HG03442 (cell line): ENCODE measurements at regions not wholly inside any gene's neighbourhood (a gene's known extent, or its start where the extent isn't known, plus 50 kb on each side); places are given as distances from the start of the nearest gene placed in this dataset.
"Not testable (repeated sequence)": the region's sequence is repeated elsewhere in the genome, so short reads cannot be mapped to it uniquely, and the experiment has no call there.

Experiments used
- ATAC-seq: cut with Tn5 transposase; IDR thresholded peaks from one replicate; pipeline ENCODE4 v1.9.1; 2021; ENCODE audit warnings: mild to moderate bottlenecking, moderate library complexity; ENCODE audit not compliant: unreplicated experiment

DNA sequence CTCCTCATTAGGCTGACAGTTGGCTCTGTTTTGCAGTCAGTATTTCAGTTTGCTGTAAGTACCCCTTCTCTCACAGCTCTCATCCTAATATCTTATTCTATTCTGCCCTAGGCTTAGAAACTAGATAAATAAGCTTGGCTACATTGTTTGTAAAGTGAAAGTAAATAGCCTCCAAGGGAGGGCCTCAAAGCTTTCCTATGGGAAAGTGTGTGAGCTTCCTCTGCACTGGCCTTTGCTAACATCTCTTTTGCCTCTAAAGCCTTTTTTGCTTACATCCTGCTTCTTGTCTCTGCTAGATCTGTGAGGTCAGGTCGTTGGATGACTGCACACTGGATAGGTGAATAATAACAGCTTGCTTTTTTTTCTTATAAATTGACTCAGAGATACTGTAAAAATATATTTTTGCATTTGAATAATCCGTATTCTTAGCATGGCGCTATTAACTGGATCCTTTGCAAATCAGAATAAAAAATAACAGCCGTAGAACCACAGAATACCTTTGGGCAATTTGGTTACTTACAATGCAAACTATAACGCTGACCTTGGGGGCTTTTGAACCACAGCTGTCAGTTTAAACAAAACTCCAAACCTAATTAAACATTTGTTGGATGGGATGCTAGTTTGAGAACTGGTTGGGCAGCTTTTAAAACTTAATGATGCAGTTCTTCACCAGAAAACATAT lies 55.1 kb downstream of the TTC6 start:
- ATAC-seq, result no peak

DNA sequence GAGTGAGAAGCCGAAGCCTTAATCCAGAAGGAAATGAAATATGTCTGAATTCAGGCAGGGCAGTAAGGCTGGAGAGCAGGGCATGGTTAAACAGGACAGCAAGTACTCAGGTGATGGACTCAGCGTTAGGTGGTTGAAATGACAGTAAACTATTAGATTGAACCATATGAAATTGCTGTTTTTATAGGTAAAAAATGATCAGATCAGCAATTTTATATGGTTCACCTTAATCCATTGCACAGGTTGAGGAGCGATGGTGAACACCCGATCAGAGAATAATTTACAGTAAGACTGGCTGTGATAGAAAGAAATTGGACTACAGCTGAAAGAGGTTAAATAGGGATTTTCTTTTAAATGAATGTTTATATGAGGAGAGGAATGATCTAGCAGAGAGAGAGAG lies 56.6 kb downstream of the TTC6 start:
- ATAC-seq, result no peak

DNA sequence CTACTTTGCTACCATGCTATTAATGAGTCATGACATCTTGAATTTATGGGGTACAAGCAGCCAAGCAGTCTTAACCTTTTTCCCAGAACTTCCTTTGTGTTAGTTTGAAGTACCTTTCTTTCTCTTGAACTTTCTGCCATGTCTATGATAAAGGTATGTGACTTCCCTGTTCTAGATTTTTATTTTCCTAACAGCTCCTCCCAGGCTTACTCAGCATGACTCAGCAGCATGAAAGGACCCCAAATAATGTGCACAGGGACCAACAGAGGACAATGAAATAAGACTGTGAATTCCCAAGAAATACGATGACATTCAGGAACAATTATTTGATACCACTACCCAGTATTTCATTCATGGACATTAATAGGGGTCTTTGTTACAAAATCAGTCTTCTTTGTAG lies 60.0 kb downstream of the TTC6 start:
- no peak for ATAC-seq

DNA sequence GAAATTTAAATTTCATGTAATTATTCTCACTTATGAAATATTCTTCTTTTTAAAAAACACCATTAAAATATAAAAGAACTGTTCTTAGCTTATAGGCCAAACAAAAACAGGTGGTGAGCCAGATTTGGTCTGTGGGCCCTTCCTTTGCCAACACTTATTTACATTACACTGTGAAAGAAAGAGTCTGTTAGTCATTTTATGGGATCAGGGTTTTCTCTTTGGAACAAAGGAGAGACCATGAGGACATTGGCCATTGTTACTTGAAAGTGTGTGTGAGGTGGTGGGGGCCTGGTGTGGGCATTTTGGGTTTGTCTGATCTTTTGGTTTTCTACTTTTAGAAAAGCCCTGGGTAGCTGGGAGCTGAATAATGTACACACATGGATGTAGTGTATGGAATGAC lies 62.7 kb downstream of the TTC6 start:
- no peak for ATAC-seq

GRCh38 chr14:37663498-37663897 lies 68.1 kb downstream of the TTC6 start:
- ATAC-seq, result no peak

DNA sequence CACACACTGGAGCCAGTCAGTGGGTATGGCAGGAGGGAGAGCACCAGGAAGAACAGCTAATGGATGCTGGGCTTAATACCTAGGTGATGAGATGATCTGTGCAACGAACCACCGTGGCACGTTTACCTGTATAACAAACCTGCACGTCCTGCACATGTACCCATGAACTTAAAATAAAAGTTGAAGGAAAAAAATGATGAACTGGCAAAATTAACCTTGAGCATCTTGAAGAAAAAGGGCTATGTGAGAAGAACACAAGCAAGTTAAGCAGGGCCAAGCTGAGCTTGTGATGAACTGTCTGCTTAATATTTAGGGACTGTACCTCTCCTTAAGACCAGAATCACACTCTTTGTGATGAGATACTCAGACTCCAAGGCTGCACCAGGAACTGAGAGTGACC lies 70.0 kb downstream of the TTC6 start:
- no peak for ATAC-seq

DNA sequence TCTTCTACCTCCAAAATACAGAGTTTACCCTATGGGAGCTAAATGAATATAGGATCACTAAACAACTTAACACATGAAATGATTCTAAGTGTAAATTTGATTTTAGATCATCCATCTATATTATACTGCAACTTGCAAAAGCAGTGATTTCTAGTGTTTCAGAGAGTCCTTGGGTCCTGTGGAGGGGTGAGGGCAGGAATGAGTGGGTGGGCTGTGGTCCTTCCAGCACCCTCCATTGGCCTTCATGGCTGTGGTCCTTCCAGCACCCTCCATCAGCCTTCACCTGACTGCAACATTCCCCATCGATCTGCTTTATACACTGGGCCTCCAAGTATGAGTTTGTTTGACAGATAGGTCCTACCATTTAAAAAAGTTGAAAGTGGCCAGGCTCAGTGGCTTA lies 70.5 kb downstream of the TTC6 start:
- ATAC-seq, result no peak

DNA sequence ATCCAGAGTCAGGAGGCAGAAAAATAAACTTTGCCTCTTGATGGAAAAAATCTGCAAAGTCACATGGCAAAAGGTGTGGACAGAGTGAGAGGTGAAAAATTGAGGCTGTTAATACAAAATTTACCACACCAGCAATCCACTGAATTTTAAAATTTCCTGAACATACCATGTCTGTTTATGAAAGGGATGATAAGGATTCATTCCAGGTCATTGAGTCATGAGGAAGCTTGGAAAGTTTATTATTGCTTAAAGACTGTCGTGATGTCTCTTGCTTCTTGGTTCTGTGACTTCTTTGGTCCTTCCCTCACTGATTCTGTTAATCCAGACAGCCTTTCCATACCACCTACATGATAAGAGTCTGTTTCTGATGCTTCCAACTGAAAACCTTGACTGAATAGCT lies 73.2 kb downstream of the TTC6 start:
- no peak for ATAC-seq

GRCh38 chr14:37669242-37669641 lies 73.8 kb downstream of the TTC6 start:
- ATAC-seq, result no peak

- ATAC-seq, result no peak
Measured at GRCh38 chr14:37673439-37673838, 78.0 kb downstream of the TTC6 start.

GRCh38 chr14:37678916-37679315 lies 83.5 kb downstream of the TTC6 start:
- ATAC-seq, result no peak

DNA sequence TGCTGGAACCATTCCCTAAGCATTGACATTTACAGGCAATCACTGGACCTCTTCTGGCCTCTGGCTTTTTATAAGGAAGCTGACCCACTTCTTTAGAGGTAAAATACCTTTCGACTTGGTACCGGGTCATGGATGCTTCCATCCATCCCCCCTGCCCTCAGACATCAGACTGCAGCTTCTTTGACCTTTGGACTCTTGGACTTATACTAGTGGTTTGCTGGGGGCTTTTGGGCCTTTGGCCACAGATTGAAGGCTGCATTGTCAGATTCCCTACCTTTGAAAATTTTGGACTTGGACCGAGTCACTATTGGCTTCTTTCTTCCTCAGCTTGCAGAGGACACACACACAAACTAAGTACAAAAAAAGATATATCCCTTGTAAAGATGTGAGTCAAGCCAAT lies 86.1 kb downstream of the TTC6 start:
- no peak for ATAC-seq

DNA sequence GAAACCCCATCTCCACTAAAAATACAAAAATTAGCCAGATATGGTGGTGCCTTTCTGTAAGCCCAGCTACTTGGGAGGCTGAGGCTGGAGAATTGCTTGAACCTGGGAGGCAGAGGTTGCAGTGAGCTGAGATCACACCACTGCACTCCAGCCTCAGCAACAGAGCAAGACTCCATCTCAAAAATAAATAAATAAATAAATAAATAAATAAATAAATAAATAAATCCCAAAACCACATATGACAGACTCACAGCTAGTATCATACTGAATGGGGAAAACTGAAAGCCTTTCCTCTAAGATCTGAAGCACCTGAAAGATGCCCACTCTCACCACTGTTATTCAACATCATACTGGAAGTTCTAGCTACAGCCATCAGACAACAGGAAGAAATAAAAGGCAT lies 97.3 kb downstream of the TTC6 start:
- not testable (repeated sequence) for ATAC-seq

GRCh38 chr14:37693420-37693819 lies 98.0 kb downstream of the TTC6 start:
- not testable (repeated sequence) for ATAC-seq

DNA sequence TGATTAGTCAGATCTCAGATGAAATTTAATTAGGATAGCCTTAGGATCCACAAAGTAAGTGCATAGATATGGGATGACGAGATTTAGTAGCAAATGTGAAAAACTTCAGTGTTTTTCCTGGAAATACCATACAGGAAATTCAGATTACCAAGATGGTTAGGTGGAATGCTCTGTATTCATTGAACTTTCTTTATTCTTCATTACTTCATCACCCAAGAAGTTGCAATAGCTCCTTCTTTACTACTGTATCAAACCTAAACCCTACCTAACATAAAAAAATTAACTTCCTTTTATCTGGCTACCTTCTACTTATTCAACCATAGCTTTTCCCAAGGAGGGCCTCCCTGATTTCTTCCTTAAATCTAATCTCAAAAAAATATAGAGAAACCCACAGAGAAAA lies 100.4 kb downstream of the TTC6 start:
- ATAC-seq, result no peak

GRCh38 chr14:37697489-37698121 lies 102.2 kb downstream of the TTC6 start:
- no peak for ATAC-seq

DNA sequence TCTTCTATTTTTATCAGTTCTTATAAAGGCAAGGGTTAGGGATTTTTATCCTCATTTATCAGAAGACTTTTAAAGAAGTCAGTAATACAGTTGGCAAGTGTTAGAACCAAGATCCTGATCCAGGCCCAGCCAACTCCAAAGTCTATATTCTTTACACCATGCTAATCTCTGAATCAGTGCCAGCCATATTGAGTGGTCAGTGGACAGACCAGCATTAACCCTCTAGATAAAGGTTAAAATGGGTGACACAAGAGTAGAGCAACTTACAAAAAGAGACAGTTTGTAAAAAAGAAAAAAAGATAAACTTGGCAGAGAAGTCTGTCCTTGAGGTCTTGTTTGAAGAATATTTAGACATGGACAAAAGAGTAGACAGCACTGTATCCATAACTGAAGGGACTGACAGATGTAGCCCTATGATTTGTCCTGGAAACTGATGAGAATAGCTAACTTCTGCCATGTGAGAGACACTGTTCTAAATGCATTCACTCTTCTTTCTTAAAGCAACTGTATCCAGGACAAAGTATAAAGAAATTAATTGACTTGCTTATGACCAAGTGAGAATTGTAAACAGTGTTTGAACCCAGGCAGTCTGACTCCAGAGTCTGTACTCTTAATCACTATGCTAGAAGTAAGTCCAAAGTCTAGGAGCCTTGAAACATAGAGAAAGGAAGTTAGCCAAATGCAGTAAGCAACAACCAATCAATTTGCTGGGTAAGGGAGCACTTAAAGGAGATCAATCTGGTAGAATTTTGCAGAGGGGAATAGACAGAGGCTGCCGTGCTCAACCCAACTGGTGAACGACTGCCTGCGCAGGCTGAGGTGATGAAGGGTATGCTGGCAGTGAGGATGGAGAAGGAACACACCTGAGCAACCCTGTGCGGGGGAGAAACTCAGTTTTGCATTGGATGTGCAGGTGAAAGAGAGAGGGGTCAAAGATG lies 103.7 kb downstream of the TTC6 start:
- no peak for ATAC-seq

DNA sequence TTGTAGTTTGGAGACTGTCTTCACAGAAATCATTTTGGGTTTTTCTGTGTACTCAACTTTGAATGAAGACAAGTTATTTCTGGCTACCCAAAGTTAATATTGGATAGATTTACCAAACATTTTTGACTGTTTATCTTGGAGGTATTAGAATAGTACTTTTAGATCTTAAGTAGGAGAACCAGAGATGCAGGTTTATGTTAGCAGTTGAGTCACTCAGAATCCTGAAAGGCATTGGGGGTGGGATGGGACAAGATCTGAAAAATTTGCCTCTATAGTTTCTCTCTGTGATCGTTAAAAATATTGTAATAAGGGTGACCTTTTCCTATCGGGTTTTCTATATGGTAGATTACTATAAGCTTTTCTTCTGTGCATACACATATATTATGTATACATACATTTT lies 112.3 kb downstream of the TTC6 start:
- no peak for ATAC-seq

DNA sequence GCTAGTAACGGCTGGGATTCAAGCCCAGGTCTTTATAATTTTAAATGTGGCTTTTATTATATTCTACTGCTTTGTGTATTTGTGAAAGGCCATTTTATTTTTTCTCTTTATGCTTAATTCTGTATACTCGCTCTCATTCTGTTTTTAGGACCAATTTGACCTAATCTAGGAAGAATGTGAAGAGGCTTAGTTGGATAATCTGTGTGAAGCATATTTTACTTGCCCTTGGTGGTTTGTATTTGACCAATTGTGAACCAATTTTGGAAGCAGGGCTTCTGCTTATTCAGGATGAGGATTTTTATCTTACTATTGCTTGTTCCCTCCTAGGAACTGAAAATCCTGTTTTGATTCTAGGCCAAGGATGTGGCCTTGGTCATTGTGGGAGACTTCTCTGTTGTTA lies 113.1 kb downstream of the TTC6 start:
- ATAC-seq, result no peak

GRCh38 chr14:37709419-37710195 lies 114.2 kb downstream of the TTC6 start:
- no peak for ATAC-seq

DNA sequence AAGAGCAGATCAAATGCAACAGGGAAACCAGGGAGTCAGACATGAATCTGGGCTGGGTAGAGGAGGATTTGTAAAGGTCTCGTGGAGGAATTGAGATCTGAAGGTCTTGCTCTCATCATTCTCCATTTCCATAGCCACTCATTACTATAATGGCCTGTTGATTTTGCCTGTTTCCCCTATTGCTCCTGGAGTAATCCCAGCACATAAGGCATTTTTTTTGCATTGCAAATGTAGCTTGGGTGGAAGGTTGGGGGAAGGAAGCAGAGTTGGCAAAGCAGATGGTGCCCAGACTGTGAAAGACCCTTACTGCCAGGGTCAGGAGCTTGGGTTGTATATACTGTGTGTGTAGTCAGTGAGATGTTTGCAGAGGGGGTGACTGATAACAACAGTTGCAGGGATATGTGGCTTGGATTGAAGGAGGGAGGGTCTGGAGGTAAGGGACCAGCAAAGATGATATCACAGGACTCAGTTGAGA lies 116.0 kb downstream of the TTC6 start:
- ATAC-seq, result no peak
